Erythroblast (primary cell): ENCODE measurements at regions not wholly inside any gene's neighbourhood (a gene's known extent, or its start where the extent isn't known, plus 50 kb on each side); places are given as distances from the start of the nearest gene placed in this dataset.

Experiments
- GATA1 ChIP-seq: IDR thresholded peaks from 2 replicates; pipeline ENCODE4 v1.6.1; 2011; ENCODE audit warnings: low read depth, mild to moderate bottlenecking, control low read depth, low read length, moderate library complexity
- POLR2A ChIP-seq: IDR thresholded peaks from 2 replicates; pipeline ENCODE4 v1.6.1; 2011; ENCODE audit warnings: mild to moderate bottlenecking, low read length

DNA sequence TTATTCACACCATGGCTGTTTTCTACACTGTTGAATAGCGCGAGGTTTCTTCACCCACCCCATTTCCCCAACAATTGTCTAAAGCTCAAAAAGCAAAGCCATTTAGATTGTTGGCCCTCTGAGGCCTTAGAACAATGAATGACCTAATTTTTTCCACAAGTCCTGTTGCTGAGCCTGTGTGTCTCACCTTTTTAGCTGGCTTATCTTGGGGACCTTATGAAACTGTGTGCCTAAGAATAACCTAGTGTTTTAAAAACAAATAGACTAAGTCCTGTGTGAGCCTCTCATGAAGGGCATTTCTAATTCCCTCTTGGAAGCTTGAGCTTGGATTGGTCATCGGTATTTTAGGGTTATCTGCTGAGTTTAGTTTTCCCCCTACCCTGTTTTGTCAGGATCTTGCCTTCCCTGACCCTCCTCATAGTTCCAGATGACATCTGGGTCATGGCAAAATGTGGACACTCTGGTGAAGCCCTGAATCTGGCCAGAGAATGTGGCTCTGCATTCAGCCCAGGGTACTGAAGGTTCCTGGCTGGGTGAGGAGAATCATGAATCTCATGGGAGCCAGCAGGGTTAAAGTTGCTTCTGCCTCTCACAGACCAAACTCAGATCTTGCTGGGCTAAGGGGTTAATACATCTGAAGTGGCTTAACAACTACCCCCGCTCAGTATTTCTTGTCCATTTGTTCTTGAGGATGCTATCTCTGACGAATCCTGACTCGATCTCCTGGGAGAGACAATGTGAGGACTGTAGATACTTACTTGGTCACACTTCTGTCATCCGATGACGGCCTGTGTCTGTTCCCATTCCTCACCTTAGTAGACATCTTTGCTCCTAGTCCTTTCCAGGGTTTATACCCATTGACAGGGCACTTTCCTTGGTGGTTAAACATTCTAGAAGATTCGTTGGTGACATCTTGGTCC lies 104.2 kb upstream of the MAP4K3 start:
- TF ChIP-seq POLR2A: no peak
- no peak for TF ChIP-seq GATA1
